HG02938 (cell line): ENCODE measurements at regions not wholly inside any gene's neighbourhood (a gene's known extent, or its start where the extent isn't known, plus 50 kb on each side); places are given as distances from the start of the nearest gene placed in this dataset.
"Not testable (repeated sequence)": the region's sequence is repeated elsewhere in the genome, so short reads cannot be mapped to it uniquely, and the experiment has no call there.

ENCODE experiments used
- ATAC-seq: cut with Tn5 transposase; IDR thresholded peaks from one replicate; pipeline ENCODE4 v1.9.1; 2021; ENCODE audit warnings: mild to moderate bottlenecking, moderate library complexity; ENCODE audit not compliant: unreplicated experiment

GRCh38 chr2:139737659-139738058, 957.5 kb upstream of the NXPH2 start:
- no peak for ATAC-seq

DNA sequence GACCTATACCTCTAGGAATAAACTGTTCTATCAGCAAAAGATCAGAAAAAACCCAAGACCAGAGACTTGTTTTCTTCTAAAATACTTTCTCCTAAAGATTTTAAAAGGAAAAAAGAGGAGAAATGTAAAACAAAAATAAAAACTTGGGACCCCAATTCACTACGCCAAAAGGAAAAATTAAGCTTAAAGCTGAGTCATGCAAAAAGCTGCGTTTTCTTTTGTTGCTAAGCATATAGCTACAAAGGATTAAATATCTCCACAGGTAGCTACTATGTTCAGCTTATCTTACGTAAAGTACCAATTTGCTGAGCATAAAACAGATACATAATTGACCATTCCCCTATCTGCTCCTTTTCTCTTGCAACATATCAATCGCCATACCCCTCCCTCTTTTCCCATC, 950.0 kb upstream of the NXPH2 start:
- no peak for ATAC-seq

DNA sequence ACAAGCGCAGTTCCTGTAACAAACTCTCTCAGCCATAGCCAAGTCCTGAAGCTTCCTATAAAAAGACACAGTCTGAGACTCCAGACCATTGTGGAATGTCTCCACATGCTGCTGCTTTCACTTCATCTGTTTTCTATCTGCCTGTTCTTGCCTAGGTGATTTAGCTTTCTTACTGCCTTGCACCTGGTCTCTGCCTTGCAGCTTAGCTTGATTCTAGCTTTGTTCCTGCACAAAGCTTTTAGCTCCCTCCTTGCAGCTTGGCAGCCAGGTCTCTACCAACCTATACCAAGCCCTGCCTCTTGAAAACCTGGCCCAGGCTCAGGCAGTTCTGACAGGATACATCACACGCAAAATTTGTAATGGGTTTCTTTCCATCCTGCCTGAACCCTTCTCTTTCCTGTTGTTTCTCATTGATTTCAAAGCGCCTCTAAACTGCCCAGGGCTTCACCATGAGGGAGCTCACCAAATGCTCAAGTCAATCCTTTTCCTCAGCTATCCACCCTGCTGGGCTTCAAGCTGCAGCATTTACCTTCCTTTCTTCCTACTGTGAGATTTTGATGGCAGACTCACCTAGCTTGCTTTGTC, 941.3 kb upstream of the NXPH2 start:
- no peak for ATAC-seq

DNA sequence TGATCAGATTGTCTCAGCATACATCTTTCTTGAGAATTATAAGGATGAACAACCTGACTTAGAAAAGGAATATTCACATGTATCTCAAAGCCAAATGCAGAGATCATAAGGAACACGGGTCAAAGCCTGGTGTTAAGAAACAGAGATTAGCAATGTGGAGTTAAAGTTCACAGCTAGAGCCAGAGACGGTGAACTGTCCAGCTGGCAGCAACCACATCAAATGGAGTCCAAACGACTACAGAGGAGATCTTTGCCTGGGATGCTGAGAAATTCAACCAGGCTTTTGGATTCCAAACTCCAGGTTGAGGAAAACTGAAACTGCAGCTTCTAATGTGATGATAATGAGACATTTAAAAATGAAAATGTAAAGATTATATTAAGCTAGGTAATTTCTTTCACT, 939.9 kb upstream of the NXPH2 start:
- ATAC-seq = no peak

DNA sequence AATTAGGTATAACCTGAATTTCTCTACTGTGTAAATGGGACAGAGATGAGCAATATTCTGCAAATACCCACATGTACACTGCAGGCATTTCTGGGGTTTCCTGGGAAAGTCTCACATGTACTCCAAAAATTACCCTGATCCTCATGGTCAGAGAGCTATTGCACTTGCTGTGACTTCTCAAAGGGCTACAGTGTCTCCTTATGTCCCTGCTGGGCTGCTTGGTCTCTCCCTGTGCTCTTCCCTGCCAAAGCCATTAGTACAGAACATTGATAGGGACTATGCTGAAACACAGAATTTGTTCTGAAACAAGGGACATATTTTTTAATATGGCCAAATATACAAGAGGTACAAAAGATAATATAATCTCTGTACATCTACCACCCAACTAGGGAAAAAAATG, 924.4 kb upstream of the NXPH2 start:
- no peak for ATAC-seq

DNA sequence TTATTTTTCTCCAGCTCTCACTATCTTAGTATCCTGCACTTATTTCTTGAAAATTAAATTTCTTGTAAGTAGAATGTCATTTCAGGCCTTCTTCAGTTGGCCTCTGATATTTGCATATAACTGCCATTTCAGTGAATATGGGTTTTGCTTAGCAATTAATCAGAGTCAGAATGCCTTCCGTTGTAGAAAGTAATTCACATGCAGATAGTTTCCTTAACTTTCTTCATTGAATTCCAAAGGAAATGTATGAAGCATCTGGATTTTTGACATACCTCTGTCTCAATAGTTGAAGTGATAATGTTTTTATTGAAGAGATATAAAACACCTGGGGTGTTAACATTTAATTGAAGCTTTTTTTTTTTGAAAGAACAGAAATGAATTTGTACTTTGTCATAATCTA, 914.1 kb upstream of the NXPH2 start:
- ATAC-seq = no peak

- ATAC-seq = no peak
These were observed 906.0 kb upstream of the NXPH2 start for GRCh38 chr2:139686205-139686604.

DNA sequence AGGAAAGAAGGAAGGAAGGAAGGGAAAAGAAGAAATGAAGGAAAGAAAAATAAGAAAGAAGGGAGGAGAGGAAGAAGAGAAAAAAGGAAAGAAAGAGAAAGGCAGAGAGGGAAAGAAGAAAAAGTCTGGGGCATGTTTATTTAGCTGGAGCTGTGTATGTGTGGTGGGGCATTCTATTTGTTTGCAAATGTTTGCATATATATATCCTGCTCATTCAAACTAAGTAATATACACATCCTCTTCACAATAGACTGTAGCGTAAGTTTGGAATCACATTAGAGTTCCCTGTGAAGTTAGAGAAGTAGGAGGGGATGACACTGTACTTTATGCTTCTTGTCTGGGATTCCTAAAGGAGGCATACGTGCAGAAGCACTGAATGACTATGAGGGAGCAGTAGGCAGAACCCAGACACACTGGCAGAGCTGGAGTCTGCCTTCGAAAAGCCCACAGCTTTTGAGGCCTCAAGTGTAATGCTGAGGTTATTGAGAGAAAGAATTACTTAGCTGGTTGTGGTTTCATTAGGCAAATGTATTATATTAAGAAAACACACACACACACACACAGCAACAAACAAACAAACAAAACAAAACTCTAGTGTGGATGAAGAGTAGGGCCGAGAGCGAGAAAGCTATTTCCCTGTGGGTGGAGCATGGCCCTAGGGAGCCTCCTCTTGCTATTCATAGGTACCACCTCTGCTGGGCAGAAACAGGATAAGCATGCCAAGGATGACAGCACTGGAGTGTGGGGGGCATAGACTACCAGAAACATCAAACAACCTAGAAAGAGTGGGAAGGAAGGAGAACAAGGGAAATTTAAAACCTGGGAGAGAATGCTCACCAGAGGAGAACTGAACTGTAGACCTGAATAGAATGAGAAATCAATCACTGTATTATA, 905.1 kb upstream of the NXPH2 start:
- ATAC-seq = no peak

- no peak for ATAC-seq
These were observed 904.2 kb upstream of the NXPH2 start for GRCh38 chr2:139684286-139684860.

- ATAC-seq = no peak
These were observed 894.4 kb upstream of the NXPH2 start for GRCh38 chr2:139674577-139674976.

- not testable (repeated sequence) for ATAC-seq
These were observed 893.3 kb upstream of the NXPH2 start for GRCh38 chr2:139673447-139673846.

GRCh38 chr2:139669675-139670074, 889.5 kb upstream of the NXPH2 start:
- no peak for ATAC-seq

- no peak for ATAC-seq
These were observed 872.2 kb upstream of the NXPH2 start for GRCh38 chr2:139652385-139652784.

GRCh38 chr2:139645617-139646016, 865.4 kb upstream of the NXPH2 start:
- no peak for ATAC-seq

GRCh38 chr2:139643139-139643538, 862.9 kb upstream of the NXPH2 start:
- no peak for ATAC-seq

- ATAC-seq = no peak
These were observed 851.8 kb upstream of the NXPH2 start for GRCh38 chr2:139631966-139632365.

DNA sequence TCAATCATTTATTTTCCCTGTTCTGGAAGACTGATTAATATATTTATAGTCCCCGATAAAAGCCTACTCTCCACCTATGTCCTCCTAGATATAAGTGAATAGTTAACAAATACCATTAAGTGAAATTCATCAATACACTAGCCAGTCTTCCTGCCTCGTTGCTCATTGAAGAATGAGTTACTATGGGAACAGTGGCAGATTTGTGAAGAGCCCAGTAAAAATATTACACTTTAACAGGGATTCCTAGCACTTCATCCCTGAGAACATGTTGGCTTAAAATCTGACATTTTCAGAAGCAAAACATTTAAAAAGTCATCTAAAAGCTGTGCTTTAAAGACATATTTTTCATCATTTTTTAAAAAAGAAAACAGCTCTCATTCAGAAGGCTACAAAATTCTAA, 848.7 kb upstream of the NXPH2 start:
- no peak for ATAC-seq

DNA sequence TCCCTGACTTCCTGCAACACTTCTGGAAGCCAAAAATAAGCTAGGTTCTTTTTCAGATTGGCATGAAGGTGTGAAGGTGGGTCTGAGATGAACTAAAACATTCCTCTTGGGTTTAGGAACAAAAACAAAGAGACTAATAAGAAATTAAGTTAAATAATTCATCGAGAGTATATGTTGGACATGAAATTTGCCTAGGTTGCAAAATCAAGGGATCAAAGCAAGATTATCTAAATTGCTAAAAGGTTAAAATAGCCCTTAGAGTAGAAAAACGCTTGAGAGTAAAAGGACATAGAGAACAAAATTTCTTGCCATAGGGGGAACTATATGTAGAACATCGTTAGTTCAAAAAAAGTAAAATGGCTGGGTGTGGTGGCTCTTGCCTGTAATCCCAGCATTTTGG, 845.9 kb upstream of the NXPH2 start:
- ATAC-seq = no peak

GRCh38 chr2:139622691-139623090, 842.5 kb upstream of the NXPH2 start:
- no peak for ATAC-seq

DNA sequence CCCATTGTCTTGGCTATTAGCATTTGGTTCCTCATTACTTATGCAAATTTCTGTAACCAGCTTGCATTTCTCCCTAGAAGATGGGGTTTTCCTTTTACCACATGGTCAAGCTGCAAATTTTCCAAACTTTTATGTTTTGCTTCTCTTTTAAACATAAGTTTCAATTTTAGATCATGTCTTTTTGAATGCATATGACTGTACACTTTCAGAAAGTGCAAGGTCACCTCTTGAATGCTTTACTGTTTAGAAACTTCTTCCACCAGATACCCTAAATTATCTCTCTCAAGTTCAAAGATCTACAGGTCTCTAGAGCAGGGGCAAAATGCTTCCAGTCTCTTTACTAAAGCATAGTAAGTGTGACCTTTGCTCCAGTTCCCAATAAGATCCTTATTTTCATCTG, 837.6 kb upstream of the NXPH2 start:
- no peak for ATAC-seq

DNA sequence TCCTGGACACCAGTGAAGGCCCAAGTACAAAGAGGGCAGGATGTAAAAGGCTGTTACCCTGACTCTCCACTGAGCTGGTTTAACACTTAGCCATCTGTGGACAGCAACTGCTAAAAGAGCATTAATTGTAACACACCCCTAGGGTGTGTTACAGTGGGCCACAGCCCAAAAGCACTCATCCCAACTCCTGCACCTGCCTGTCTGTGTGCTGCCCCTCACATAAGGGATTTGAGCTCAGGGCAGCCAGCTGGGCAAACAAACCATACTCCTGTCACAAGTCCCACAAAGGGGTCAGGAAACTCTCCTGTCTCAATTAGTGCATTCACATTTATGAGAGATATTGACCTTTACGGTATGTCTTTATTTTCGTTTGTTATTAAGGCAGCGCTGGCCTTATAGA, 833.1 kb upstream of the NXPH2 start:
- no peak for ATAC-seq

- no peak for ATAC-seq
These were observed 830.3 kb upstream of the NXPH2 start for GRCh38 chr2:139610512-139610911.
